HL-60/S4 (cell line): ENCODE measurements at regions not wholly inside any gene's neighbourhood (a gene's known extent, or its start where the extent isn't known, plus 50 kb on each side); places are given as distances from the start of the nearest gene placed in this dataset.

Source experiments
- in situ Hi-C: fragments of 300-500 bp; cut with MboI; formaldehyde crosslinking; loops from 2 replicates; pipeline ENCODE4 v1.14.3; 2022; ENCODE audit warnings: low sequenced_read_pairs

DNA sequence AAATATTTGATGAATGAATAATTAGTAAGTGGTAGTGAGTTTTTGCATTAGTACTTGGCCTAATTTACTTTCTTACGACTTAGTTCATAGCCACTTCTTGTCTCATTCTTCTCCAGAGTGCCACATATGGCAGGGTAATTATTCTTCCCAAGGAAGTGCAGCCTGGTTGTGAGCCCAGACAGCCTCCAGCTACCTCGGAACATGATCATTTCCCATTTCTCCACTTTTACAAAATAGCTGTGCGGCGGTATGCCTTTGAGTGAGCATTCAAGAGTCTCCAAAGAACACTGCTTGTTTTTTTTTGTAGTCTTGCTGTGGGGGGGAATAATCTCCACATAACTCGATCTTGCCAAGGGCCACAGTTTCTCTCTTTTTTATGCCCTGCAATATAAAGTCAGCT, 765.0 kb downstream of the HDGFL1 start:
- in situ Hi-C loops = no loop called here

- in situ Hi-C loops = no loop called here
These were observed 766.5 kb downstream of the HDGFL1 start for GRCh38 chr6:23335894-23336293.

- in situ Hi-C loops = no loop called here
These were observed 769.9 kb downstream of the HDGFL1 start for GRCh38 chr6:23339268-23339667.

GRCh38 chr6:23340271-23340670, 770.9 kb downstream of the HDGFL1 start:
- in situ Hi-C loops = no loop called here

- in situ Hi-C loops = no loop called here
These were observed 774.4 kb downstream of the HDGFL1 start for GRCh38 chr6:23343610-23344306.

- in situ Hi-C loops = no loop called here
These were observed 777.8 kb upstream of the NRSN1 start for GRCh38 chr6:23348185-23348584.

DNA sequence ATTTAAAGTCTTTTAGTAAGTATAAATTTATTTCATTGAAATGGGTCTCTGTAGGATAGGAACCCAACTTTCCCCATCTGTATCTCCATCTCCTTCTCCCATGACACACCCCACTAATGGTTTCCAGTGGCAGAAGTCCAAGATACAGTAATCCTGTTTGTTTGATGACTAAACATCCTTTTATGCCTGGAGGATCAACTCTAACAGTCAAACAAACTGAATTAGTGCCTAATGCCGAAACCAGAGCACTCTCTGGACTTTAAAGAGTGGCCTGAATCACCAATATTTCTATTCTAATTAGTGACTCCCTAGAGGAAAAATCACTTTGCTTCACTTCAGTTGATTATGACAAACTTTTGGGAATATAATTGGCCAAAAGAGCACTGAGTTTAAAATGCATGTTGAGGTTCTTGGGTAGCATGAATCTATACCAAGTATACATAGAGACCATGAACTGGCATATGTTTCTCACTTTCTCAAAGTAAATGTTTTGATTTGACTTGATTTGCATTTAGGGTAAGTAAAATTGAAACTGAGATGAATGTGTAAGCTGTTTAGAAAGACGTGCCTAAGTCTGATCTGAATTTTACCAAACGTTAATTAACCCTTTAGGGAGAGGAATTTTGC, 776.4 kb upstream of the NRSN1 start:
- in situ Hi-C loops = no loop called here

DNA sequence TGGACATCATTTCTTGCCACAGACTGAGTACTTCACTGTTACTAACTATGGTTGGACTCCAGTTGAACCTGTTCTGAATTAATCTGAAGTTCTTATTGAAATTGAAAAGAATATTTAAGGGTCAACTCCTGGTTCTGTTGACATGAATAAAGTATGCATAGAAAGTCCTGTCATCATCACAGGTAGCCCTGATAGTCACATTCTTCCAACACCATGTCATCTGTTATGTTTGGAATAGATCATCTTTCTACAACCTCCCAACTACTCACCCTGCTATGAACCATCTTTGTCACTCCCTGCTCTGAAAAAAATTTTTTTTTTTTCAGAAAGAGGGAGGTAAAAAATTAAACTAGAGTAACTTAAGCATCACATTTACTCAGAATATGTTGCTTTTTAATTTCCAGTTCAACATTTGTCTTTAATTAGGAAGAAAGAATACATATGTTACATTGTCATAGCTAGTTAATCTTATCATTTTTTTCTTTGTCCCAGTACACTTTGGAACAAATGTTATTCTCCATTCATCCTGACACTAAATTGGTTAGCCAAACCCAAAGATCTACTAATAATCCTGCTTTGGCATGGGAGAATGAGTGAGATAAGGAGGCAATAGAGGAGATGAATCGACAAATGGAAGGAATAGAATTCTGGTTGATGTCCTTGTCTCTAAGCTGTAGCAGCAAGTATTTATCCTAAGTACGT, 775.1 kb upstream of the NRSN1 start:
- in situ Hi-C loops = no loop called here

DNA sequence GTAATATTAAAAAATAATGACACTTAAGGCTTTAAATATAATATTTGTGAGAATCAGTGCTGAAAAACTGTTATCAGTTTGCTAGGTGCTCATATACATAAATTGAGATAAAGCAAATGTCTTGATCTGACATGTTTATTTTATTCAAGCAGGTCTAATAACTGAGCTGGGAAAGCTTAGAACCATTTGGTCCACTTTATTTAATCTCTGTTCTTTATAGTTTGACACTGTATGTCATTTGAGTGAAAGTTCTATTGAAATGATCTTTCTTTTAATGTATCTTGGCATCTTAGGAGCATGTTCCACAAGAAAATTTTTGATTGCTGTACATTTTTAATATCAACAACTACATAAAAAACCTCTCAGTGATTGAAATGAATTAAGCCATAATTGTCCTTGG, 772.0 kb upstream of the NRSN1 start:
- in situ Hi-C loops = no loop called here

GRCh38 chr6:23357185-23357766, 768.7 kb upstream of the NRSN1 start:
- in situ Hi-C loops = no loop called here

GRCh38 chr6:23365732-23366131, 760.3 kb upstream of the NRSN1 start:
- in situ Hi-C loops = no loop called here

- in situ Hi-C loops = no loop called here
These were observed 758.7 kb upstream of the NRSN1 start for GRCh38 chr6:23367311-23367710.

GRCh38 chr6:23368557-23368956, 757.5 kb upstream of the NRSN1 start:
- in situ Hi-C loops = no loop called here

GRCh38 chr6:23370051-23370450, 756.0 kb upstream of the NRSN1 start:
- in situ Hi-C loops = no loop called here

GRCh38 chr6:23371132-23371915, 754.7 kb upstream of the NRSN1 start:
- in situ Hi-C loops = no loop called here

DNA sequence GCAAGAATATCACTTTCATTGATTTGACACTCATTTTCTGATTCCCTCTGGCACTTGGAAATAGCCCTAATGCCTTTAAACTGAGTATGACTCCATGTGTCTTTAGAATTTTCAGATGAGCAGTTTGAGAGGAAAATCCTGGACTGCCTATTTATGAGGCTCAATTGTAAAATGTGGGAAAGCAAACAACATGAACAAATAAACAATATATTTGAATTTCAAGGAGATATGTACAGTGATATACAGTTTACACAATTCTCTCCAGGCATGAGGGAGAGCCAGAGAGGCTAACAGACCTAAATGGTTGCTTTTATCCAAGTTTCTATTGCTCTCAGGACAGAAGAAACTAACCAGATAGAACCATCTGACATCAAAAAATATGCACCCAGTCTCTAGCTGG, 748.2 kb upstream of the NRSN1 start:
- in situ Hi-C loops = no loop called here

DNA sequence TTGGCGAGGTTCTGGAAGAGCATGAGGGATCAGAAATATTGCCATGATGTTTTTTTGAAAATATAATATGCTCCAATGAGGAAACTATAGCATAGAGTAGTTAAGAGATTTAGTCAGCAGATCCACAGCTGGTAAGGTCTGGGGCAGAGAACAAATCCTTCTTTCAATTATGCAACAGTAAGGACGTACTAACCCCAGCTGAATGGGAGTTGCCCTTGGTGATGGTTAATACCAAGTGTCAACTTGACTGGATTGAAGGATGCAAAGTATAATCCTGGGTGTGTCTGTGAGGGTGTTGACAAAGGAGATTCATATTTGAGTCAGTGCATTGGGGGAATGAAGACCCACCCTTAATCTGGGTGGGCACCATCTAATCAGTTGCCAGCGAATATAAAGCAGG, 745.5 kb upstream of the NRSN1 start:
- in situ Hi-C loops = no loop called here

DNA sequence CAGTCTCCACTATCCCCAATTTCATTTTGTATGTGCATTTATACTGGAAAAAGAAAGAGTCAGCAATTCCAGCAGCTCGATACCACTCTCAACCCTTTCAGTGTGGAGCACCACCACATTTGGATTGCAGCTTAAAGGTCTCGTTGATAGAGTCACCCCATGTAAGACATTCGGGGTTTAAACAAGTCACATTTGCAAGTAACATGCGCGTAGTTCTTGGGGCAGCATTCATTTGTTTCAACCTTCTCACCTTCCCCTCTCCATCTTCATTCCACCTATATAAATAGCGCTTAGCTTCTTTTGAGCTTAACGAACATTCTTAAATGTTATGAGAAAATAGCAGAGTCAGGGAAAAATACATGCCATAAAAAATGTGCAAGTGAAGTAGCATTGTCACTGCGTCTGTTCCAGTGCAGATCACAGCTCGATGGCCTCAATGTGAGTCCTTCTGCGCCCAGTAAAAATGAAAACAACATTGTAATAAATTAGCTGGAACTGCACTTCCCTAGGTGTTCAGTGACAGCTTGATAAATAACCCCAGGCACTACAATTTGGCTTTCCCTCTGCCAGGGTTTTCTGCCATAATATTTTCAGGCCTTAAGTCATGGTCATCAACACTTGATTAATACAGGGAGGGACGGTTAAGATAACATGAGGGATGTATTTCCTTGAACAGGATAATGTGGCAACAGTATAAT, 737.8 kb upstream of the NRSN1 start:
- in situ Hi-C loops = no loop called here

DNA sequence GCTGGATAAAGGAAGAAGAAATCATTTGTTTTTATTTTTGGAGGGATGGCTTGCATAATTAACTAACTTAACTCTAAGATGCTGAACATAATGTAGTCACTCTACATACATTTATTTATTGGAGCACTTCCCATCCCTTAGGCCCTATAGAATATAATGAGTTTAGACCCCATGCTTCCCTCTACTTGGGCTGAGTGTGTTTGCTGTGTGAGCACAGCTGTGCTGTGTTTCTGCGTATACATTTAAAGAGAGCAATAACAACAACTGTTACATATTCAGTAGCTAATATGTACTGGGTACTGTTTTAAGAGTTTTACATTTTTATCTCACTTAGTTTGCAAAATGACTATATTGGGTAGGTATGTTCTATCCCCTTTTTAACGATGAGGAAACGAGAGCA, 736.6 kb upstream of the NRSN1 start:
- in situ Hi-C loops = no loop called here

- in situ Hi-C loops = no loop called here
These were observed 735.8 kb upstream of the NRSN1 start for GRCh38 chr6:23390221-23390620.

- in situ Hi-C loops = no loop called here
These were observed 731.3 kb upstream of the NRSN1 start for GRCh38 chr6:23394681-23395080.
